Vagina (tissue), 2 donors: ENCODE measurements at regions not wholly inside any gene's neighbourhood (a gene's known extent, or its start where the extent isn't known, plus 50 kb on each side); places are given as distances from the start of the nearest gene placed in this dataset.

Source experiments
- DNase-seq, 2 donors: peaks; one replicate each; pipeline ENCODE4 v3.0.0-alpha.2; 2017; ENCODE audit errors: extremely low spot score in 2 of 2
- H3K27ac ChIP-seq: fragments of 200-600 bp; sonication (generic); one replicate; pipeline ENCODE4 v1.5.1; 2019
- H3K27me3 ChIP-seq: fragments of 200-600 bp; sonication (generic); one replicate; pipeline ENCODE4 v1.5.1; 2019
- H3K36me3 ChIP-seq, 2 donors: fragments of 200-600 bp; sonication (generic); one replicate each; pipeline ENCODE4 v1.5.1; 2017 to 2019
- H3K4me1 ChIP-seq: fragments of 200-600 bp; sonication (generic); one replicate; pipeline ENCODE4 v1.5.1; 2019
- H3K4me3 ChIP-seq, 2 donors: fragments of 200-600 bp; sonication (generic); 1 replicate in 1 of 2; 2 replicates in 1 of 2; pipeline ENCODE4 v1.5.1; 2016 to 2019
- H3K9me3 ChIP-seq: fragments of 200-600 bp; sonication (generic); one replicate; pipeline ENCODE4 v1.5.1; 2019
- CTCF ChIP-seq, 3 experiments: fragments of 450-650 bp in 2 of 3; fragments of 200-600 bp in 1 of 3; sonication (generic) in 1 of 3; IDR thresholded peaks; one replicate each; pipeline ENCODE4 v1.5.1; 2017 to 2019; ENCODE audit warnings: antibody characterized with exemption in 3 of 3, mild to moderate bottlenecking in 2 of 3, moderate library complexity in 2 of 3
- POLR2A ChIP-seq, 2 donors: fragments of 450-650 bp; IDR thresholded peaks; one replicate each; pipeline ENCODE4 v1.6.1; 2017; ENCODE audit warnings: antibody characterized with exemption in 2 of 2, mild to moderate bottlenecking in 2 of 2, moderate library complexity in 2 of 2
- POLR2AphosphoS5 ChIP-seq, 2 donors: sonication (generic); formaldehyde crosslinking; IDR thresholded peaks; one replicate each; pipeline ENCODE4 v1.9.0; 2017; ENCODE audit warnings: antibody characterized with exemption in 2 of 2, mild to moderate bottlenecking in 2 of 2, low read depth in 1 of 2; ENCODE audit not compliant: insufficient read depth in 1 of 2
- intact Hi-C: fragments of 100-400 bp; cut with DNase I; formaldehyde crosslinking; loops from one replicate; pipeline ENCODE4 v1.15.1; 2023

GRCh38 chr12:28824849-28825248 lies 324.2 kb upstream of the FAR2 start:
- Histone ChIP-seq H3K4me3 (no peak overlapping the region), H3K4me1 (peaks cover 7% of the 10 kb centered on the region), H3K36me3 (no peaks in the 10 kb centered on the region), H3K27ac (peak overlapping the region; percentile 30), H3K27me3 (no peaks in the 10 kb centered on the region), H3K9me3 (no peaks in the 10 kb centered on the region)
- no peak for DNase-seq
- intact Hi-C loops = no loop called here
- no peak for TF ChIP-seq POLR2AphosphoS5 (IDR thresholded peaks at IDR 0.05; ENCODE audit: insufficient read depth in 1 of 2, low read depth in 1 of 2)
- TF ChIP-seq POLR2A (IDR thresholded peaks at IDR 0.05) = no peak
- no peak for TF ChIP-seq CTCF (IDR thresholded peaks at IDR 0.05)

- DNase-seq = no peak
- peaks cover 7% of the 10 kb centered on the region for H3K4me1 ChIP-seq
- intact Hi-C loops = no loop called here
- no peaks in the 10 kb centered on the region for H3K9me3 ChIP-seq
- TF ChIP-seq POLR2A (IDR thresholded peaks at IDR 0.05) (no peak), POLR2AphosphoS5 (IDR thresholded peaks at IDR 0.05; ENCODE audit: insufficient read depth in 1 of 2, low read depth in 1 of 2) (no peak), CTCF (IDR thresholded peaks at IDR 0.05) (no peak)
- H3K4me3 ChIP-seq = no peak overlapping the region
- H3K36me3 ChIP-seq = no peaks in the 10 kb centered on the region
- H3K27ac ChIP-seq = no peak overlapping the region
- H3K27me3 ChIP-seq = no peaks in the 10 kb centered on the region
Measured at GRCh38 chr12:28826766-28827165, 322.3 kb upstream of the FAR2 start.

- Histone ChIP-seq H3K4me3 (no peak overlapping the region), H3K36me3 (no peaks in the 10 kb centered on the region), H3K27ac (no peak overlapping the region), H3K27me3 (no peaks in the 10 kb centered on the region), H3K4me1 (peaks cover 6% of the 10 kb centered on the region), H3K9me3 (no peaks in the 10 kb centered on the region)
- TF ChIP-seq CTCF (IDR thresholded peaks at IDR 0.05) (no peak), POLR2AphosphoS5 (IDR thresholded peaks at IDR 0.05; ENCODE audit: insufficient read depth in 1 of 2, low read depth in 1 of 2) (no peak), POLR2A (IDR thresholded peaks at IDR 0.05) (no peak)
- intact Hi-C loops = no loop called here
- no peak for DNase-seq
Measured at GRCh38 chr12:28827861-28828260, 321.2 kb upstream of the FAR2 start.

GRCh38 chr12:28828318-28828717 lies 320.8 kb upstream of the FAR2 start:
- no peaks in the 10 kb centered on the region for H3K36me3 ChIP-seq
- intact Hi-C loops = no loop called here

GRCh38 chr12:28830491-28830890 lies 318.6 kb upstream of the FAR2 start:
- intact Hi-C loops = no loop called here
- no peaks in the 10 kb centered on the region for H3K4me1 ChIP-seq
- no peaks in the 10 kb centered on the region for H3K36me3 ChIP-seq
- H3K4me3 ChIP-seq = no peak overlapping the region
- DNase-seq = no peak
- no peaks in the 10 kb centered on the region for H3K9me3 ChIP-seq
- TF ChIP-seq CTCF (IDR thresholded peaks at IDR 0.05) (no peak), POLR2A (IDR thresholded peaks at IDR 0.05) (no peak), POLR2AphosphoS5 (IDR thresholded peaks at IDR 0.05; ENCODE audit: insufficient read depth in 1 of 2, low read depth in 1 of 2) (no peak)
- no peaks in the 10 kb centered on the region for H3K27me3 ChIP-seq
- H3K27ac ChIP-seq = no peak overlapping the region

More at GRCh38 chr12:28828318-28828717, 320.8 kb upstream of the FAR2 start:
- no peak for DNase-seq
- Histone ChIP-seq H3K4me1 (peaks cover 1% of the 10 kb centered on the region), H3K27ac (no peak overlapping the region), H3K9me3 (no peaks in the 10 kb centered on the region), H3K4me3 (no peak overlapping the region), H3K27me3 (no peaks in the 10 kb centered on the region)
- TF ChIP-seq CTCF (IDR thresholded peaks at IDR 0.05) (no peak), POLR2AphosphoS5 (IDR thresholded peaks at IDR 0.05; ENCODE audit: insufficient read depth in 1 of 2, low read depth in 1 of 2) (no peak), POLR2A (IDR thresholded peaks at IDR 0.05) (no peak)
